ENCODE measurements at regions not wholly inside any gene's neighbourhood (a gene's known extent, or its start where the extent isn't known, plus 50 kb on each side); places are given as distances from the start of the nearest gene placed in this dataset.

- no peak for TF ChIP-seq CTCF (IDR thresholded peaks at IDR 0.05)
- TF ChIP-seq, protein P1, sequence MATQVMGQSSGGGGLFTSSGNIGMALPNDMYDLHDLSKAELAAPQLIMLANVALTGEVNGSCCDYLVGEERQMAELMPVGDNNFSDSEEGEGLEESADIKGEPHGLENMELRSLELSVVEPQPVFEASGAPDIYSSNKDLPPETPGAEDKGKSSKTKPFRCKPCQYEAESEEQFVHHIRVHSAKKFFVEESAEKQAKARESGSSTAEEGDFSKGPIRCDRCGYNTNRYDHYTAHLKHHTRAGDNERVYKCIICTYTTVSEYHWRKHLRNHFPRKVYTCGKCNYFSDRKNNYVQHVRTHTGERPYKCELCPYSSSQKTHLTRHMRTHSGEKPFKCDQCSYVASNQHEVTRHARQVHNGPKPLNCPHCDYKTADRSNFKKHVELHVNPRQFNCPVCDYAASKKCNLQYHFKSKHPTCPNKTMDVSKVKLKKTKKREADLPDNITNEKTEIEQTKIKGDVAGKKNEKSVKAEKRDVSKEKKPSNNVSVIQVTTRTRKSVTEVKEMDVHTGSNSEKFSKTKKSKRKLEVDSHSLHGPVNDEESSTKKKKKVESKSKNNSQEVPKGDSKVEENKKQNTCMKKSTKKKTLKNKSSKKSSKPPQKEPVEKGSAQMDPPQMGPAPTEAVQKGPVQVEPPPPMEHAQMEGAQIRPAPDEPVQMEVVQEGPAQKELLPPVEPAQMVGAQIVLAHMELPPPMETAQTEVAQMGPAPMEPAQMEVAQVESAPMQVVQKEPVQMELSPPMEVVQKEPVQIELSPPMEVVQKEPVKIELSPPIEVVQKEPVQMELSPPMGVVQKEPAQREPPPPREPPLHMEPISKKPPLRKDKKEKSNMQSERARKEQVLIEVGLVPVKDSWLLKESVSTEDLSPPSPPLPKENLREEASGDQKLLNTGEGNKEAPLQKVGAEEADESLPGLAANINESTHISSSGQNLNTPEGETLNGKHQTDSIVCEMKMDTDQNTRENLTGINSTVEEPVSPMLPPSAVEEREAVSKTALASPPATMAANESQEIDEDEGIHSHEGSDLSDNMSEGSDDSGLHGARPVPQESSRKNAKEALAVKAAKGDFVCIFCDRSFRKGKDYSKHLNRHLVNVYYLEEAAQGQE (IDR thresholded peaks at IDR 0.05; ENCODE audit: insufficient read depth in 1 of 2, low read depth in 2 of 2, low read length in 1 of 2): no peak
Observed at GRCh38 chr11:109490953-109491635, 69.1 kb downstream of the C11orf87 start.

Measured in Panc1 (cell line).